ENCODE measurements at regions not wholly inside any gene's neighbourhood (a gene's known extent, or its start where the extent isn't known, plus 50 kb on each side); places are given as distances from the start of the nearest gene placed in this dataset.

DNA sequence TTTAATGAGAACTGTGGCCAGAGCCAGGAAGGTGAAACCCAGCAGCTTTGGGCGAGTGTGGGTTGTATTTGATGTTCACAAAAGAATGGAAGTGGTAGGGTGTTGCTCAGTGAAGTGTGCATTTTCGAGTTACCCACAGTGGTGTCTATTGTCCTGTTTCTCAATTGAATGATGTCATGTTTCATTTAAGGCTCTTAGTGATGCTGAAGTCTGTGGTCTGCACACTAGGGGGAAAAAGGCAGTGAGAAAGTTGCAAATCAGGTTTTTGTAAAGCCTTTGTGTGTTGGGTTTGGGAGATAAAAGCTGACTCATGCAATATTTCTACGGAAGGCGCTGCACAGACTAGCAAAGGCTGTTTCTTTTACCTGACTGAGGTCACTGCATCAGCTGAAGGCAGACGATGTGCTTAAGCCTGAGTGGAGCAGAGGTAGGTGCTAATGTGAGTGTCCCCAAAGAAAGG, 121.1 kb downstream of the PLEKHG1 start:
- TF ChIP-seq, protein P1, sequence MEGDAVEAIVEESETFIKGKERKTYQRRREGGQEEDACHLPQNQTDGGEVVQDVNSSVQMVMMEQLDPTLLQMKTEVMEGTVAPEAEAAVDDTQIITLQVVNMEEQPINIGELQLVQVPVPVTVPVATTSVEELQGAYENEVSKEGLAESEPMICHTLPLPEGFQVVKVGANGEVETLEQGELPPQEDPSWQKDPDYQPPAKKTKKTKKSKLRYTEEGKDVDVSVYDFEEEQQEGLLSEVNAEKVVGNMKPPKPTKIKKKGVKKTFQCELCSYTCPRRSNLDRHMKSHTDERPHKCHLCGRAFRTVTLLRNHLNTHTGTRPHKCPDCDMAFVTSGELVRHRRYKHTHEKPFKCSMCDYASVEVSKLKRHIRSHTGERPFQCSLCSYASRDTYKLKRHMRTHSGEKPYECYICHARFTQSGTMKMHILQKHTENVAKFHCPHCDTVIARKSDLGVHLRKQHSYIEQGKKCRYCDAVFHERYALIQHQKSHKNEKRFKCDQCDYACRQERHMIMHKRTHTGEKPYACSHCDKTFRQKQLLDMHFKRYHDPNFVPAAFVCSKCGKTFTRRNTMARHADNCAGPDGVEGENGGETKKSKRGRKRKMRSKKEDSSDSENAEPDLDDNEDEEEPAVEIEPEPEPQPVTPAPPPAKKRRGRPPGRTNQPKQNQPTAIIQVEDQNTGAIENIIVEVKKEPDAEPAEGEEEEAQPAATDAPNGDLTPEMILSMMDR (IDR thresholded peaks at IDR 0.05; ENCODE audit: low read depth, low read length) = no peak
- TF ChIP-seq EZH2phosphoT487 (IDR thresholded peaks at IDR 0.05; ENCODE audit: low read depth) = no peak
